HG03025 (cell line): ENCODE measurements at regions not wholly inside any gene's neighbourhood (a gene's known extent, or its start where the extent isn't known, plus 50 kb on each side); places are given as distances from the start of the nearest gene placed in this dataset.

Experiments used
- ATAC-seq: cut with Tn5 transposase; IDR thresholded peaks from one replicate; pipeline ENCODE4 v1.9.1; 2021; ENCODE audit warnings: mild to moderate bottlenecking, moderate library complexity; ENCODE audit not compliant: unreplicated experiment, low FRiP score

DNA sequence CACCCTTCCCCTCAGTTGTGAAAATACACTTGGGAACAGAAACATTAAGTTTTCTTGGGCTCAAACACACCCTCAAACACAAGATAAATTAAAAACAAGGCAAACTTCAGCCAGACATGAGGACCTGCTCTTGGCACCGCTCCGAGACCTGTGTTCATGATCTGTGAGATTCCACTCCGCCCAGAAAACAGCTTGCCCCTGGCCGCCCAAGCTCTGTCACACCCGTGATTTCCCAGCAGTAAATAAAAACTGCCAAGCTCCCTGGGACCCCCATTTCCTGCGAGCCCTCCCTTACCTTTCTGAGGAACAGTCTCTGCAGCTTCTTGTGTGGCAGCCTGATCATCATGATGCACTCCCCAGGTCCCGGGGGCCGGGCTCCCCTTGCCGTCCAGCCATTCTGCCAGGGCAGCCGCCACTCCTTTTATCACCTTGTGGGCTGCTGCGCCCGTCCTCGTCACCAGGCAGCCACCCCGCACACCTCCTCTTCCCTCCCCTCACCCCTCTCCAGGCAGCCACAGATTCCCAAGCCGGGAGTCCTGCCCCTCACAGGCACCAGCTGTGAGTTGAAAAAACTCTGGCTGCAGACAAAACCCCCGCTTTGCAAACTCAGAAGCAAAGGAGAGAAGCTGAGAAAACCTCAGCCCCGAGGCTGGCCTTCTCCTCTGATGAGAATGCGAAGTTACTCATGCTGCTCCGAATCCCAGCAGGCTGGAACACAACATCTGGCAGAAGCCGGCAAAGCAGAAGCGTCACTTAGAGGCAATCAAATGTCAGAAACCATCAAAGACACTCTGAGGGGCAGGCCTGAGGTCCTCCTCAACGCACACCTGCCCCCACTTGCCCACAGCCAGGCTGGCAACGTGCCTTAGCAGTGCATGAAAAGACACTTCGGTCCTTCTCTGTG is 130.4 kb upstream of the RPS6KA2 start:
- no peak for ATAC-seq

GRCh38 chr6:166754218-166755030 is 127.4 kb upstream of the RPS6KA2 start:
- ATAC-seq, result no peak

- no peak for ATAC-seq
Observed at GRCh38 chr6:166752928-166753721, 126.1 kb upstream of the RPS6KA2 start.

GRCh38 chr6:166752097-166752496 is 125.0 kb upstream of the RPS6KA2 start:
- peak; percentile 79 for ATAC-seq

DNA sequence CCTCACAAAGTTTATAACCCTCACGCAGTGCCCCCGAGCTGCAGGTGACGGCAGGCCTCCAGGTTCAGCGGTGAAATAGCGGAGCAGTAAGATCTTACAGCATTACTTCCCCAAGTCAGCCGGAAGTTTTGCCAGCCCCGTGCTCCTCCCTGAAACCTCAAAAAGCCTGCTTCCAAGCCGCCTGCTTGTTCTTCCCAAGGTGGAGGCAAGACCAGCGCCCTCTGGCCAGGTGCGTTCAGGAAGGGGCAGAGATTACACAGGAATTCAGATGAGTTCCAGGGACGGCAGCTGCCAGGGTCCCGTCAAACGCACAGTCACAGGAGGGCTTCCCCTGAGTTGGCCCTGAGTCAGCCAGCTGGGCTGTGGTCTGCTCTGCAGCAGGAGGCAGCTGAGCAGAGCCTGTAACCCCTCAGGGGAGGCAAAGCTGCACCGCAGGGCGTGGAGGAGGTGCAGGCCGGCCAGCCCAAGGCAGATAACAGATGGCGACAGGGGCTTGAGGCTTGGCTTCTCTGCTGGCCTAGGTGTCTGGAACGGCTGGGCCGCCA is 124.1 kb upstream of the RPS6KA2 start:
- peak; percentile 50 for ATAC-seq

DNA sequence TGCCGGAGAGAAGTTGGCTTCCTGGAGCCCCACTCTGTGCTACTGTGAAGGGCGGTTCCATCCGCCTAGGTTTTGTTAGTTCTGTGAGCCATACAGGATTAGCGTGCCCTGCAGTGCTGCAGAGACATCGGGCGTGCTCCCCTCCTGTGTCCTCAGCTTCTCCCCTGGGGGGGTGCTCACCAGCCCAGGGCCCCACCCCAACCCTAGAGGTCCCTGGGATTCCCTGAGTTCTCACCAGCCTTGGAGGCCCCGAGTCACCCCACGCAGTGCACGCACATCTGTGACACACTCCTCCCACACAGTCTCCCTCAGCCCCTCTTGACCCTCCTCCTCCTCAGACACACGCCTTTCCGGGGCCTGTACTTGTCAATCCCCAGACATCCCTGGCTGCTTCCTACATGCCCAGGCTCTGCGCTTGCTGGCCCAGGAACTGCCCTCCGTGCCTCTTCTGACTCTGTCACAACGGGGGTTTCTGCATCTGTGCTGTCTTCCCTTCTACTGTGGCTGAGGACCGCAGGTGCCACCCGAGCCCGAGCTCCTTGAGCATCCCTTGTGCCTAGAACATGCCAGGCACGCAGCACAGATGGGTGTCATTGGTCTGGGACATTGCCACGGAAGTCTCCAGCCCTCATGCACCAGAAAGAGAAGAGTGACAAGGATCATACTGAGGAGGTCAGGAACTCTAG is 123.2 kb upstream of the RPS6KA2 start:
- no peak for ATAC-seq

DNA sequence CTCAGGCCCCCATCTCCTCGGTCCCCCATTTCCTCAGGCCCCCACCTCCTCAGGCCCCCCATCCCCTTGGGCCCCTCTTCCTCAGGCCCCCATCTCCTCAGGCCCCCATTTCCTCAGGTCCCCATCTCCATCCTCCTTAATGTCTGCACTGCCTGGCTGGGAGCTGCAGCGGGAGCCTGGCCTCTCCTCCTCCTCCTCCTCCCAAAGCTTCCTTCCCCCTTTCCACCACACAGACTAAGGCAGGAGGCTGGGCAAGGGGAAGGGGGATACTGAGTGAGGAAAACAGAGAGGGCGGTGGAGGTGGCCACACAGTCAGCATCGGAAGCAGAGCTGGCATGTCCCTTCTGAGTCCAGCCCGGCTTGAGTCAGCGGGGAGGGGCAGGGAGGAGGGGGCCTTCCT is 122.6 kb upstream of the RPS6KA2 start:
- no peak for ATAC-seq

GRCh38 chr6:166747644-166748595 is 120.9 kb upstream of the RPS6KA2 start:
- ATAC-seq, result no peak

GRCh38 chr6:166745801-166746668 is 119.0 kb upstream of the RPS6KA2 start:
- no peak for ATAC-seq

DNA sequence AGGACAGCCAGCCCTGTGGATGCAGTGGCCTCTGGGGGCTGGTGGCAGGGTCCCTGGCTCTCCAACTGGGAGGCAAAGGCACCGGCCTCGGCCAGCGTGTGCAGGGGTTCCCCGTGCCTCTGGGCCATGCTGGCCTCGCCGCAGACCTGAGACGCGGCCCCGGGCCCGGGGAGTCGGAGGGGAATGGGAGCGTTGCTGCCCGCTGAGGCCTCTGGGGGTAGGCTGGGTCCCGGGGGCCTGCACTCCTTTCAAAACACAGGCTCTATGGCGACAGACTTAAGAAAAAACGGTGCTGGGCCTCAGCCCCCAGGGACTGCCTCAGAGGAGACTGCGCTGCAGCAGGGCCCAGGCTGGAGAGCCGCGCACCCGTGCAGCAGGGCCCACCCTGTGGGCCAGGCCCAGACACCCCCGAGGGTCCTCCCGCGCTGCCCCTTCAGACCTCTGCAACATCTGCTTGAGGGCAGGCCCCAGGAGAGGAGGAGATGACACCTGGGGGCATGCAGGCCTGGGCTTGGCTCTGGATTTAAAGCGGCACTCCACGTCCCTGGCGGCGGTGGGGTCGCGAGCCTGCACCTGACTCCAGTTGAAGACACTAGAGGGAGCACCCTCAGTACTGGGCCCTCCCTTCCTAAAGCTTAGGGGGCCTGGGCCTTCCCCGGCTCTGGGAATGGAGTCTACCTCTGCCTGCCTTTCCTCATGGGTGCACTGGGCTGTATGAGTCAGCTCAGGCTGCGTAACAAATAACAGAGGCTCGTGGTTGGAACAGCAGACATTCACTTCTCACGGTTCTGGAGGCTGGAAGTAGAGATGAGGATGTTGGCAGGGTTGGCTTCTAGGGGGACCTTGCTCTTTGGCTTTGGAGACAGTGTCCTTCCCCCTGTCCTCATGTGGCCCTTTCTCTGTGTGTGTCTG is 117.4 kb upstream of the RPS6KA2 start:
- no peak for ATAC-seq

- ATAC-seq, result no peak
Observed at GRCh38 chr6:166743406-166744222, 116.6 kb upstream of the RPS6KA2 start.

DNA sequence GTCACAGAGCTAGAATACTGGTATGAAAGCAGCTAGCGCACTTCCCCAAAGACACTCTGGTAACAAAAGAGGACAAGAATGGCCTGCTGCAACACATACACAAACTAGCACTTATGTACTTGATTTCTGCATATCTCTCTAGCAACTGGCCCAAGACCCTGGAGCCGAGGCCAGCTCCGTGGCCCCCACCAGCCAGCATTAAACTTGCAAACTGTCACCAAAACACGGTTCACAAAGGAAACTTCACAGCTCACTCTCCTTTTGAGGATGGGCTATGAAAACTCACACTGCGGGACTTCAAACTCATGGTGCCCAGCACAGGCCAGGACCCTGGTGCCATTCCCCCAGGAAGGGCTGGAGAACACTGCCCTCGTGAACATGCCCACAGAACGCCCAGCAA is 115.9 kb upstream of the RPS6KA2 start:
- no peak for ATAC-seq

GRCh38 chr6:166739976-166740318 is 112.9 kb upstream of the RPS6KA2 start:
- ATAC-seq, result no peak

GRCh38 chr6:166739117-166739975 is 112.3 kb upstream of the RPS6KA2 start:
- no peak for ATAC-seq

GRCh38 chr6:166738386-166739116 is 111.5 kb upstream of the RPS6KA2 start:
- no peak for ATAC-seq
